Adrenal gland (tissue), 9 donors: ENCODE measurements at regions not wholly inside any gene's neighbourhood (a gene's known extent, or its start where the extent isn't known, plus 50 kb on each side); places are given as distances from the start of the nearest gene placed in this dataset.

Experiments
- DNase-seq, 7 donors: peaks; one replicate each; pipeline ENCODE4 v3.0.0-alpha.2; 2019 to 2020
- H3K27ac ChIP-seq, 5 donors: fragments of 200-600 bp; sonication (generic) in 4 of 5; 1 replicate in 3 of 5; 2 replicates in 2 of 5; pipeline versions ENCODE4 v1.5.1 to v1.8.0; 2016 to 2020; ENCODE audit warnings: mild to moderate bottlenecking in 1 of 5
- H3K27me3 ChIP-seq: fragments of 200-600 bp; 2 replicates; pipeline ENCODE4 v1.8.0; 2021
- H3K36me3 ChIP-seq, 2 donors: fragments of 200-600 bp; replicated peaks in 1 of 2; 1 replicate in 1 of 2; 2 replicates in 1 of 2; pipeline versions ENCODE4 v1.5.1 to v1.8.0; 2018 to 2022
- H3K4me1 ChIP-seq, 2 donors: fragments of 200-600 bp; replicated peaks in 1 of 2; 1 replicate in 1 of 2; 2 replicates in 1 of 2; pipeline versions ENCODE4 v1.5.1 to v1.8.0; 2018 to 2021
- H3K4me3 ChIP-seq, 4 donors: fragments of 200-600 bp; sonication (generic) in 3 of 4; one replicate each; pipeline ENCODE4 v1.5.1; 2016 to 2018
- H3K9me3 ChIP-seq, 3 donors: fragments of 200-600 bp; sonication (generic) in 1 of 3; replicated peaks in 1 of 3; 1 replicate in 2 of 3; 2 replicates in 1 of 3; pipeline versions ENCODE4 v1.5.1 to v1.8.0; 2016 to 2021
- POLR2A ChIP-seq, 2 donors: fragments of 450-650 bp; IDR thresholded peaks; one replicate each; pipeline ENCODE4 v1.6.1; 2017; ENCODE audit warnings: antibody characterized with exemption in 2 of 2, mild to moderate bottlenecking in 2 of 2, moderate library complexity in 1 of 2
- WGBS, 4 donors: extraction: QIAGEN DNeasy Blood & Tissue Kit in 2 of 4; methylation state at CpG; one replicate each; pipeline versions ENCODE4 v1.1.5 to v1.1.7; 2013 to 2017; 5-methylcytosine and 5-hydroxymethylcytosine counted together
- intact Hi-C, 2 donors: fragments of 100-400 bp; cut with DNase I; formaldehyde crosslinking; loops; one replicate each; pipeline versions ENCODE4 v1.14.1 to v1.15.0; 2022 to 2023
- TF ChIP-seq, protein P1 (sequence below), 6 experiments: fragments of 450-650 bp in 4 of 6; fragments of 200-600 bp in 2 of 6; sonication (generic) in 1 of 6; IDR thresholded peaks; 1 replicate in 5 of 6; 2 replicates in 1 of 6; pipeline versions ENCODE4 v1.5.1 to v1.8.0; 2016 to 2021; ENCODE audit warnings: antibody characterized with exemption in 6 of 6, mild to moderate bottlenecking in 2 of 6, moderate library complexity in 1 of 6
- donor health status: healthy with polysubstance abuse.
- donor health status: Bipolar disorder and iron deficiency.
- donor health status: DM: yes; HTN: yes; CAD: no.
- donor health status: DM: no; HTN: no; CAD: no.
- donor health status: DM: no; HTN: no; CAD: no.

DNA sequence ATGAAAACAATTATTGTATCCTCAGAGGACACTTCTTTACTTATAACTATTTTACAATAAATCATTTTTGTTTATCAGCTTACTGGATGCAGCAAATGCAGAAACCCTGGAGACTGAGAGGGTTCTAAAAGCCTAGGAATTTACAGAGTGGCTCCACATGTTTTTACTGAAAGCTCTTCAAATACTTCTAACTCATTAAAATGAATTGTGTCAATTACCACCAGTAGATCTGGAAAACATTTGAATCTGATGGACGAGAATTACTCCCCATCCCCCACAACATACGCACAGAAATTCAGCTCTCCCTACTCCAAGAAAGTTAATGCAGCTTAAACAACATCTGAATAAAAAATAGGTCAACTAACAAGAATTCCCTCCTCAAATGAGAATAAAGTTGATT is 319.8 kb upstream of the FIGN start:
- Histone ChIP-seq H3K27ac (no peak overlapping the region), H3K27me3 (no peaks in the 10 kb centered on the region), H3K9me3 (no peaks in the 10 kb centered on the region), H3K4me1 (no peaks in the 10 kb centered on the region), H3K36me3 (no peaks in the 10 kb centered on the region), H3K4me3 (no peak overlapping the region)
- no peak for DNase-seq
- TF ChIP-seq POLR2A (IDR thresholded peaks at IDR 0.05): no peak
- TF ChIP-seq, protein P1, sequence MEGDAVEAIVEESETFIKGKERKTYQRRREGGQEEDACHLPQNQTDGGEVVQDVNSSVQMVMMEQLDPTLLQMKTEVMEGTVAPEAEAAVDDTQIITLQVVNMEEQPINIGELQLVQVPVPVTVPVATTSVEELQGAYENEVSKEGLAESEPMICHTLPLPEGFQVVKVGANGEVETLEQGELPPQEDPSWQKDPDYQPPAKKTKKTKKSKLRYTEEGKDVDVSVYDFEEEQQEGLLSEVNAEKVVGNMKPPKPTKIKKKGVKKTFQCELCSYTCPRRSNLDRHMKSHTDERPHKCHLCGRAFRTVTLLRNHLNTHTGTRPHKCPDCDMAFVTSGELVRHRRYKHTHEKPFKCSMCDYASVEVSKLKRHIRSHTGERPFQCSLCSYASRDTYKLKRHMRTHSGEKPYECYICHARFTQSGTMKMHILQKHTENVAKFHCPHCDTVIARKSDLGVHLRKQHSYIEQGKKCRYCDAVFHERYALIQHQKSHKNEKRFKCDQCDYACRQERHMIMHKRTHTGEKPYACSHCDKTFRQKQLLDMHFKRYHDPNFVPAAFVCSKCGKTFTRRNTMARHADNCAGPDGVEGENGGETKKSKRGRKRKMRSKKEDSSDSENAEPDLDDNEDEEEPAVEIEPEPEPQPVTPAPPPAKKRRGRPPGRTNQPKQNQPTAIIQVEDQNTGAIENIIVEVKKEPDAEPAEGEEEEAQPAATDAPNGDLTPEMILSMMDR (IDR thresholded peaks at IDR 0.05): no peak
- WGBS, 4 donors: 55 to 64% (median 60%) methylated on average over 2 of the region's 2 CpGs
- intact Hi-C loops: no loop called here

DNA sequence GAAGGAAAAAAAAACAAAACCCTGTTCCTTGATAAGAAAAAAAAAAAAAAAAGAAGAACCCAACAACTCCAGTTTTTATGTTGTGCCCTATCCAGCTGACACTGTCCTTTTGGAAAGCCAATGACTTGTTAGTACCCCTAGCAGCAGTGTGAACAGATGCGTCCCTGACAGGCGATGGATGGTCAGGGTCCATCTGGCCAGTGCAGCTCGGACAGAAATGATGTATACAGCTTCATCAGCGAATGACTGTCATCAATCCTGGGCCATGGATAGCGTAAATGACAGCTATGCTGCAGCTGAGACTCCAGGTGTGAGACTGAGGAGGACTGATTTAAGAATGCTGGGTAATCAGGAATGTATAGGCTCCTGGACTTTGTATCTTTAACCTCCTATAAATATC is 318.8 kb upstream of the FIGN start:
- WGBS, 4 donors: 58 to 74% (median 65%) methylated on average over 5 of the region's 5 CpGs
- TF ChIP-seq, protein P1 (IDR thresholded peaks at IDR 0.05): no peak
- TF ChIP-seq POLR2A (IDR thresholded peaks at IDR 0.05): no peak
- DNase-seq: no peak
- Histone ChIP-seq H3K27ac (no peak overlapping the region), H3K36me3 (no peaks in the 10 kb centered on the region), H3K27me3 (no peaks in the 10 kb centered on the region), H3K4me3 (no peak overlapping the region), H3K9me3 (no peaks in the 10 kb centered on the region), H3K4me1 (no peaks in the 10 kb centered on the region)
- intact Hi-C loops: no loop called here

DNA sequence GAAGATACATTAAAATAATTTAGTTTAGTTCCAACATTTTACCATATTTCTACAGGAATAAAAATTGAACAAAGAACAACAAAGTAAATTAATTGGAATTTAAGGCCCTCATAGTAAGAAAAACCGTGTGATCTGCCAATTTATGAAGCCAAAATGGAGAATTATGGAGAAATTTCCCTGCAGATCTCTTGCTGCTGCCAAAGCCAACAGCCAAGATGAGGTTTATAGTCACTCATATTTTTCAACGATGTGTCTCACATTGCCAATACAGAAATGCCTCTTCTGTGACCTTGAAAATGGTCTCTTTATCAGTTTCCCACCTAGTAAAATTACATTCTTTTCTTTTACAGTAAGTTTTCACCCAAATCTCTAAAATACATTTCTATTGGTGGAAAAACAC is 317.2 kb upstream of the FIGN start:
- TF ChIP-seq POLR2A (IDR thresholded peaks at IDR 0.05): no peak
- TF ChIP-seq, protein P1 (IDR thresholded peaks at IDR 0.05): no peak
- no peaks in the 10 kb centered on the region for H3K27me3 ChIP-seq
- no peak for DNase-seq
- no peaks in the 10 kb centered on the region for H3K9me3 ChIP-seq
- intact Hi-C loops: no loop called here
- H3K27ac ChIP-seq: no peak overlapping the region
- H3K36me3 ChIP-seq: no peaks in the 10 kb centered on the region
- H3K4me1 ChIP-seq: no peaks in the 10 kb centered on the region
- no peak overlapping the region for H3K4me3 ChIP-seq
- 43 to 57% (median 48%) methylated on average over 2 of the region's 2 CpGs for WGBS, 4 donors

DNA sequence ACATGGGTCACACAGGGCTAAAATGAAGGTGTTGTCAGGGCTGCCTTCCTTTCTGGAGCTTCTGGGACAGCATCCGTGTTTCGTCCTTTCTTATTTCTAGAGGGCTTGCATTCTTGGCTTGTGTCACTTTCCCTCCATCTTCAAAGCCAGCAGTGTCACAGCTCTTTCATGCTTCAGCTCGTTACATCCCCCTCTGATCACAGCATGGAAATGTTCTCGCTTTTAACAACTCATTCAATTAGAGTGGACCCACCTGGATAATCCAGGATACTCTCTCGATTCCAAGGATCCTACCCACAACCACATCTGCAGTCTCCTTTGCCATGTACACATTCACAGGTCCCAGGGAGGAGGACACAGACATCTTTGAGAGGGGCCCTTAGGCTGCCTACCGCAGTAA is 316.2 kb upstream of the FIGN start:
- H3K27ac ChIP-seq: no peak overlapping the region
- no peak for DNase-seq
- intact Hi-C loops: no loop called here
- no peak overlapping the region for H3K4me3 ChIP-seq
- H3K27me3 ChIP-seq: no peaks in the 10 kb centered on the region
- H3K9me3 ChIP-seq: no peaks in the 10 kb centered on the region
- H3K36me3 ChIP-seq: no peaks in the 10 kb centered on the region
- no peaks in the 10 kb centered on the region for H3K4me1 ChIP-seq
- no peak for TF ChIP-seq POLR2A (IDR thresholded peaks at IDR 0.05)
- TF ChIP-seq, protein P1 (IDR thresholded peaks at IDR 0.05): no peak
- WGBS, 4 donors: 66 to 82% (median 71%) methylated on average over 6 of the region's 6 CpGs
